GM12892 (cell line): ENCODE measurements at regions not wholly inside any gene's neighbourhood (a gene's known extent, or its start where the extent isn't known, plus 50 kb on each side); places are given as distances from the start of the nearest gene placed in this dataset.

Experiments used
- POLR2A ChIP-seq: IDR thresholded peaks from 2 replicates; pipeline ENCODE4 v1.6.1; 2011; ENCODE audit warnings: low read depth, low read length, control low read depth
- TAF1 ChIP-seq: IDR thresholded peaks from 2 replicates; pipeline ENCODE4 v1.6.1; 2011; ENCODE audit warnings: low read depth, mild to moderate bottlenecking, control low read depth, low read length, borderline replicate concordance

- TF ChIP-seq POLR2A: no peak
- no peak for TF ChIP-seq TAF1
Measured at GRCh38 chr2:125562924-125563323, 1093.0 kb upstream of the GYPC start.
